Urinary bladder (tissue), 3 donors: ENCODE measurements at regions not wholly inside any gene's neighbourhood (a gene's known extent, or its start where the extent isn't known, plus 50 kb on each side); places are given as distances from the start of the nearest gene placed in this dataset.
A peak's percentile ranks its signal among the peaks of the same experiment; 100 is the strongest.

Experiments used
- DNase-seq: peaks from one replicate; pipeline ENCODE4 v3.0.0-alpha.2; 2015; ENCODE audit errors: extremely low spot score
- H3K27ac ChIP-seq: one replicate; pipeline ENCODE4 v1.5.1; 2013; ENCODE audit warnings: low read depth, mild to moderate bottlenecking, moderate library complexity
- H3K36me3 ChIP-seq: one replicate; pipeline ENCODE4 v1.6.1; 2013; ENCODE audit warnings: mild to moderate bottlenecking, moderate library complexity; ENCODE audit not compliant: insufficient read depth
- H3K4me1 ChIP-seq: one replicate; pipeline ENCODE4 v1.6.1; 2013; ENCODE audit warnings: mild to moderate bottlenecking, moderate library complexity; ENCODE audit not compliant: insufficient read depth
- H3K4me3 ChIP-seq: one replicate; pipeline ENCODE4 v1.5.1; 2013; ENCODE audit warnings: low read depth, low read length
- whole genome bisulfite sequencing: extraction: QIAGEN DNeasy Blood & Tissue Kit; methylation state at CpG from one replicate; pipeline ENCODE4 v1.1.7; 2013; 5-methylcytosine and 5-hydroxymethylcytosine counted together
- donor health status: healthy with polysubstance abuse.
- donor health status: healthy.

DNA sequence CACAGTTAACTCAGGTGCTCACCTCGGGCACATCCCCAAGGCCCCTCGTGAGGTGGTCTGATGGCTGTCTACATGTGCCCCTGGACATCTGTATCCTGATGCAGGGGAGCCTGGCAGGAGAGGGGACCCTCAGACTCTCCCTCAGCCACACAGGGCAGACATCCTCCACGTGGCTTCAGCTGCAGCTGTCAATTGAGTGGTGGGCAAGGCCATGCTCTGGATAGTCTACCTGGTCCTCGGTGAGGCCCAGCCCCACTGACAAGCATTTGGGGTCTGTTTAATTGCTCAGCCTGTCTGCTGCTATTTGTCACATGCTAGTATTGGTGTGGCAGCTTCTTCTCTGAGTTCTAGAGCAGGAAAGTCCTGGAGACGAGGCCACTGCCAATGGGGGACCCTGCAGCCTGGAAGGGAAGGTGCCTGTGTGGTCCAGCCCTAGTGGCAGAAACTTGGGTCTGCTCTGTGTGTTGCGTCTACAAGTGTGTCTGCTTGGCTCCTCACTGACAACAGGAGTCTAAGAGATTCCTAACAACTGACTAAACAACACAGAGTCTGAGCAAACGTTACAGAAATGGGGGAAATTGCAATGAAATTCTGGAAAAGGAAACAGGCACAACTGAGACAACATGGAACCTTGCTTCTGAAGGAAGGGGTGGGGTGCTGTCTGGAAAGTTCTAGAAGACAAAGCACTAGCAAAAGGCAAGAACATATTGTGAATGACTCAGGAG, 59.3 kb upstream of the IGFBP3 start:
- H3K4me3 ChIP-seq, result no peak overlapping the region
- no peak for DNase-seq

DNA sequence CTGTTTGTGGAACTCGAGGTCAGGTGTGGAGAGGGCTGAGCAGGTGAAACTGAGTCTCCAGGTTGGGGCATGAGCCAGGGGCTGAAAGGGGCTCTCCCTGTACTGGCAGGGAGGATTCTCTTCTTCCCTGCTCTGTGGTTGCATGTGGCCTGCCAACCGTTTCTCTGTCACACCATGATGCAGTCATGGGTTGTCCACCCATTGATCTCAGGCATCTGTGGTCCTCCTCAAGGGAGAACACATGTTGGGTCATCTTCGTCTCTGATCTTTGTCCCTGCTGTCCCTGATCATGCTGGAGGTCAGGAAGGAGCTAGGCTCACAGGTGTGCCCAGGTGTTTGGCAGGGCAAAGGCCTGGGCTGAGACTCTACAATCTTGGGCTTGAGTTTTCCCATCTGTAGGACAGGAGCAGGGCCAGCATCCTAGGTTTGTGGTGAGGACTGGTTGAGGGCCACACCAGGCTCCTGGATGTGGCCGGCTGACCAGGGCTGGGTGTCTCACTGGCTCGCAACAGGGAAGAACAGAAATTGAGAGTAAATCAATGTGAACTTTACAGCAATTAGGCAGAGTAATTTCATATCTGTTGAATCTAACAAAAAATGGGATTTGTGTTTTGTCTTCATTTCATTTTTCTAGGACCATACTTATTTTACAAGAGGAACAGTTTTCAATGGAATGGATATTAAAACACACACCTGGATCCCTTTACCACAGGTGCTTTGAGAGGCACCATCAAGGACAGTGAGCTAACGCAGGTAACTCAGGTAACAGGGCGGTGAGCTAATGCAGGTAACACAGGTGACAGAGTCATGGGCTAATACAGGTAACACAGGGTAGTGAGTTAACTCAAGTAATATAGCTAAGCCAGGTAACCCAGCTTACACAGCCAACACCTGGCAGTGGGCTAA, 58.5 kb upstream of the IGFBP3 start:
- Histone ChIP-seq H3K36me3 (no peaks in the 10 kb centered on the region), H3K4me1 (no peaks in the 10 kb centered on the region), H3K27ac (no peak overlapping the region), H3K4me3 (no peak overlapping the region)
- no peak for DNase-seq
- 81% methylated on average over 7 of the region's 7 CpGs for WGBS

More for the DNA sequence above, 59.3 kb upstream of the IGFBP3 start:
- 72% methylated on average over 7 of the region's 7 CpGs for WGBS
- Histone ChIP-seq H3K27ac (no peak overlapping the region), H3K4me1 (no peaks in the 10 kb centered on the region), H3K36me3 (no peaks in the 10 kb centered on the region)

GRCh38 chr7:45978731-45979211, 57.7 kb upstream of the IGFBP3 start:
- WGBS, result 23% methylated on average over 2 of the region's 2 CpGs
- H3K4me3 ChIP-seq, result no peak overlapping the region
- H3K4me1 ChIP-seq, result no peaks in the 10 kb centered on the region
- no peak for DNase-seq
- no peaks in the 10 kb centered on the region for H3K36me3 ChIP-seq
- no peak overlapping the region for H3K27ac ChIP-seq

GRCh38 chr7:45978010-45978681, 57.1 kb upstream of the IGFBP3 start:
- 10% methylated on average over 11 of the region's 11 CpGs for WGBS
- Histone ChIP-seq H3K4me3 (no peak overlapping the region), H3K4me1 (no peaks in the 10 kb centered on the region), H3K36me3 (no peaks in the 10 kb centered on the region), H3K27ac (no peak overlapping the region)
- peak; percentile 88 for DNase-seq

- WGBS, result 91% methylated on average over 4 of the region's 4 CpGs
- Histone ChIP-seq H3K4me1 (no peaks in the 10 kb centered on the region), H3K36me3 (no peaks in the 10 kb centered on the region), H3K27ac (no peak overlapping the region), H3K4me3 (no peak overlapping the region)
- no peak for DNase-seq
Observed at GRCh38 chr7:45977256-45977780, 56.2 kb upstream of the IGFBP3 start.

DNA sequence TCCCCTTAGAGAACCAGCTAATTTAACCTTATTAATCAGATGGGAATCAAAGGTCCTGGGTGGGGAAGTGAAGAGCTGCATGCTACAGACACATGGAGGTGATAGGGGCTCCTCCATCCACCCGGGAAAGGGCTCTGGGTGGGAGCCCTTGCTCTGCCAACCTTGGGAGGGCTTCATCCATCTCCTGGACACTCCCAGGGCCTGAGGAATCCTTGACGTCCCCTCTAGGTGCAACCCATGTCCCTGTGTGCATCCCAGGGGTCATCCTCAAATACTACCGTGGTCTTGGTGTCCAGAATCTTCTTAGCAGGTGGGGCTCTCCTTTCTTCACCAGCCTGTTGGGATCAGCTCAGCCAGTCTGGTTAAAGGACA, 55.4 kb upstream of the IGFBP3 start:
- no peak overlapping the region for H3K4me3 ChIP-seq
- no peaks in the 10 kb centered on the region for H3K36me3 ChIP-seq
- no peak for DNase-seq
- WGBS, result 90% methylated on average over 3 of the region's 3 CpGs
- H3K4me1 ChIP-seq, result no peaks in the 10 kb centered on the region
- H3K27ac ChIP-seq, result no peak overlapping the region

DNA sequence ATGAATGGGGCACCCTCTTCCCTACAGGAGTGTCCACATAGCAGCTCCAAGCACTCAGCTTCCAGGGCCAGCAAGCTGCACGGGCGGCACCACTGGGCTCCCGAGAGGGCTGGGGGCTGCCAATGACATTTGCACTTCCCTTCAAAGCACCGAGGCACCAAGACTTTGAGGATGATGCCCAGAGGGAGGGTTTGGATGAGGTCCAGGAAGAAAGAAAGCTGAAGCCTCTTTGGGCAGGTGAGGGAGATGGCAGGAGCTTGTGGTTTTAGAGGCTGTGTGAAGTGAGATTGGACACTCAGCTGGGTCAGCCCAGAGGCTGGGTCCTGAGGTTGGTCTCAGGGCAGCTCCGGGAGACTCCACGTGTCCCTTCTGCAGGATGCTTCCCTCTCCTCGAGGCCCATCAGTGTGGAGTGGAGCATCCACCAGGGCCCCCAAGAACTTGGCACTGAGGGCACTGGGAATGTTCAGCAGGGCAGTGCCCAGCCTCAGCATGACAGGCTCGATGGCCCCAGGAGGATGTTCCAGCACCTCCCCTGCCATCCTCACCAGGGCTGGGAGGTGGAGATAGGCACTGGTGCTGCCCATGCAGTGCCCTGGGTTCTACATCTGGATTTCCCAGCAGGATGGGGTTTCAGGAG, 54.9 kb upstream of the IGFBP3 start:
- no peaks in the 10 kb centered on the region for H3K36me3 ChIP-seq

DNA sequence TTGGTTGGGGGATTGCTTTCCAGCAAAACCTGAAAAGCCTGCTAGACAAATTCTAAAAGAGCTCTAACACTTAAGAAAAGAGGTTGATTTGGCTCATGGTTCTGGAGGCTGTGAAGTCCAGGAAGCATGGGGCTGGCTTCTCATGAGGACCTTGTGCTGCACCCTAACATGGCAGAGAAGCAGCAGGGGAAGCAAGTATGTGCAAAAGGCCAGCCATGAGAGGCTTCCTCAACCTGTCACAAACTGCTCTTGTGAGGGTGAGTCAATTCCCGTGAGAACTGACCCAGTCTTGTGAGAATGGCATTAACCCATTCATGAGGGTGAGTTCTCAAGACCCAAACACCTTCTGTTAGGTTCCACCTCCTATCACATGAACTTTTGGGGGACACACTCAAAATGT, 54.3 kb upstream of the IGFBP3 start:
- no peaks in the 10 kb centered on the region for H3K36me3 ChIP-seq
- no peak for DNase-seq
- no peaks in the 10 kb centered on the region for H3K4me1 ChIP-seq
- 77% methylated on average over 1 of the region's 1 CpG for whole genome bisulfite sequencing
- no peak overlapping the region for H3K4me3 ChIP-seq
- H3K27ac ChIP-seq, result no peak overlapping the region

More for the DNA sequence above, 54.9 kb upstream of the IGFBP3 start:
- Histone ChIP-seq H3K27ac (no peak overlapping the region), H3K4me1 (no peaks in the 10 kb centered on the region), H3K4me3 (no peak overlapping the region)
- WGBS, result 94% methylated on average over 8 of the region's 8 CpGs
- no peak for DNase-seq

DNA sequence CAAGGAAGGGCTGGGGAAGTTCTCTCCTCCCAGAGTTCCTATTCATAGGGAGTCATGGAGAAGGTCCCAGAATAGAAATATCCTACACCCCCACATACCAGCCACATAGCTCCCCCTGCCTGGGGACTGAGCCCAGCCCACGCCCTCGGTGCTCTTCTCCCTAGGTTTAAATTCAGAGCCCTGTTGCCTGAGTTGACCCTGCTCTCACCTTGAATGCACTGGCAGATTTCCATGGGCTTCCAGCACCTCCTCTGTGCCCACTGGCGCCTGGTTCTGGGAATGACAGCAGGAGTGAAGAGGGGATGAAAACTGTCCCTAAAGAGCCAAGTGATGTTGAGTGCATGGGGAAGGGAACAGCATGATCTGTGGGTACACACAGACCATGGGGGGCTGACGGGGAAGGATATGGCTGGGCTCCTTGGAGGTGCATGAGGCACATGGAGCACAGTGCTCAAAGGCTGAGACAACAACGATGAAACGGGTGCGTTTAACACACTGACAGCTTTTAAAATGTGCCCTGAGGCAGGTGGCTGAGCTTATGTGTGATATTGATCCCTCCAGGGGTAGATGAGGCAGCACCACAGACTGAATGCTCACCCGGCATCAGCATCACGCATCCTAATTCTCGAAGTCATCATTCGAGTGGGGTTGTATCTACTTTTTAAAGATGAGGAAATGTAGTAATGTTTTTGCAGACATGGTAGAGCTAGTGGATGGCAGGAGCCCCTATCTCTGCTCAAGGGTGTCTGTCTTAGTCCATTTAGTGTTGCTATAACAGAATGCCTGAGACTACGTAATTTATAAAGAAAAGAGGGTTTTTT, 53.7 kb upstream of the IGFBP3 start:
- no peak for DNase-seq
- no peaks in the 10 kb centered on the region for H3K4me1 ChIP-seq
- no peak overlapping the region for H3K4me3 ChIP-seq
- no peak overlapping the region for H3K27ac ChIP-seq
- H3K36me3 ChIP-seq, result no peaks in the 10 kb centered on the region
- 90% methylated on average over 12 of the region's 12 CpGs for WGBS

GRCh38 chr7:45973725-45974532, 52.9 kb upstream of the IGFBP3 start:
- no peak for DNase-seq
- no peaks in the 10 kb centered on the region for H3K4me1 ChIP-seq
- no peak overlapping the region for H3K4me3 ChIP-seq
- H3K27ac ChIP-seq, result no peak overlapping the region
- 76% methylated on average over 14 of the region's 14 CpGs for WGBS
- no peaks in the 10 kb centered on the region for H3K36me3 ChIP-seq

DNA sequence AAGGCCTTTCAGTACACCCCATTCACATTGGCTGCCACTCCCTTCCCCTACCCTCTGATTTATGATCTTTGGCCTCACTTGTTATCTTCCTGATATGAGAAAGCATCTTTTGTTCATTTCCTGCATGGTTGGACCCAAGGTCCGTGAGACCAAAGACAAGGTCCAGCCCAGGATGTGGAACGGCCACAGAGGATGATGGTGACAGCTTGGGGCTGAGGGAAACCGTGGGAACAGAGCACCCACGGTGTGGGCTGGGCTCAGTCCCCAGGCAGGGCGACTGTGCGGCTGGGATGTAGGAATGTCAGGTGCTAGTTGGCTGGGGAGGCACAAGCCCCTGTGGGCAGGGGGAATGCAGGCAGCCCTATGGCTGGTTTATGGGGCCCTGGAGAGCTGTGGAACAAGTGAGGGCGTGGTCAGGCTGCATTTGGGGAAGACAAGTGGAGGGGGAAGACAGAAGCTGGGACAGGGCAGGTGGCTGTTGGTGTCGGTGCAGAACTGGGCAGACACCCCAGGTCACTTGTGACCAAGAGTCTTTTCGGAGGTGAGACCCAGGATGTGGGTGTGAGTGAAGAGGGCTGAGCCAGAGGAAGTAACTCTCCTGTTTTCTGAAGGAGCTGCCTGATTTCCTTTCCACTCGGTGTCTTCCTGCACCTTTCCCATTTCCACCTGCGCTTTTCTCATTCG, 51.7 kb upstream of the IGFBP3 start:
- DNase-seq, result no peak

More for the DNA sequence above, 51.7 kb upstream of the IGFBP3 start:
- no peaks in the 10 kb centered on the region for H3K4me1 ChIP-seq
- WGBS, result 88% methylated on average over 12 of the region's 12 CpGs
- no peak overlapping the region for H3K27ac ChIP-seq
- H3K36me3 ChIP-seq, result no peaks in the 10 kb centered on the region
- no peak overlapping the region for H3K4me3 ChIP-seq
